NT2/D1 (cell line): ENCODE measurements at regions not wholly inside any gene's neighbourhood (a gene's known extent, or its start where the extent isn't known, plus 50 kb on each side); places are given as distances from the start of the nearest gene placed in this dataset.

Experiments
- SUZ12 ChIP-seq: IDR thresholded peaks from 2 replicates; pipeline ENCODE4 v1.6.1; 2011; ENCODE audit not compliant: insufficient read length, insufficient read depth; ENCODE audit errors: extremely low read depth
- ZNF274 ChIP-seq: IDR thresholded peaks from 2 replicates; pipeline ENCODE4 v1.6.1; 2011; ENCODE audit warnings: mild to moderate bottlenecking, low read depth, low read length

DNA sequence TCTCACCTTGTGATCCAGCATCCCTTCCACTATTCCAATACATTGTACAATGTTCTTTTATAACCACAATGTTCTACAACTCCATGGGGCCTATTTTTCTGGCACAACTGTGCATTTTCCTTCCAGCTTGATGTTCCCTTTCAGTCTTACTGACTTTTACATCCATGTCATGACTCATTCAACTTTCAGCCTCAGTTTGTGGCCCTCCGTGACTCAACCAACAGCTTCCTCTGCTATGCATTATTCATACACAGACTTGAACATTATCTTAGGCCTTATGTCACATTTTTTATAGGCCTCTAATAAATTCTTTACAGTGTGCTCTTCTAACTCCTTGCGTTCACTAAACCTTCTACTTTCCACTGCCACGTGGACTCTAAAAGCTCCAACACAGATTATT, 119.4 kb upstream of the PRMT6 start:
- TF ChIP-seq ZNF274 (no peak), SUZ12 (no peak)
